Loucy (cell line): ENCODE measurements at regions not wholly inside any gene's neighbourhood (a gene's known extent, or its start where the extent isn't known, plus 50 kb on each side); places are given as distances from the start of the nearest gene placed in this dataset.

Source experiments
- EZH2phosphoT487 ChIP-seq: fragments of 200-600 bp; IDR thresholded peaks from 2 replicates; pipeline ENCODE4 v1.6.1; 2018; ENCODE audit warnings: antibody characterized with exemption, mild to moderate bottlenecking, moderate library complexity, borderline replicate concordance
- TF ChIP-seq, protein P1 (sequence below): fragments of 200-600 bp; sonication (generic); conservative IDR thresholded peaks from 2 replicates; pipeline ENCODE4 v1.5.1; 2014; ENCODE audit warnings: mild to moderate bottlenecking, antibody characterized with exemption, low read length

DNA sequence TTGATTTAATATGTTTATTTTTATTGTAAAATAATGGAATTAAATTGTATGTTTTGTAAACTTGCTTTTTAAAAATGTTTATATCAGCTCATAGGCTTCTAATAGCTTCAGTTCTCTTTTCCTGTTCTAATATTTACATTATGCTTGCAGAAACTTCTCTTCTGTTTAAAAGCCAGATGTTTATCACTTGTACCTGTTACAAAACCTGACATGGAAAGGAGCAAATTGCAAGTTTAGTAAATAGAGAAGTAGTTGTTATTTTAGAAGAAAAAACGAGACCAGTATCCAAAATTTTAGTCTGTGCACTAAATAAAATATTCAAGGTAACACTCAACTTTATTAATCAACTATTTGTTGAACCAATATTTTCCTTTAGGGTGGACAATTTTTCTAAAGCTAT lies 69.4 kb upstream of the GUCY1A1 start:
- TF ChIP-seq, protein P1, sequence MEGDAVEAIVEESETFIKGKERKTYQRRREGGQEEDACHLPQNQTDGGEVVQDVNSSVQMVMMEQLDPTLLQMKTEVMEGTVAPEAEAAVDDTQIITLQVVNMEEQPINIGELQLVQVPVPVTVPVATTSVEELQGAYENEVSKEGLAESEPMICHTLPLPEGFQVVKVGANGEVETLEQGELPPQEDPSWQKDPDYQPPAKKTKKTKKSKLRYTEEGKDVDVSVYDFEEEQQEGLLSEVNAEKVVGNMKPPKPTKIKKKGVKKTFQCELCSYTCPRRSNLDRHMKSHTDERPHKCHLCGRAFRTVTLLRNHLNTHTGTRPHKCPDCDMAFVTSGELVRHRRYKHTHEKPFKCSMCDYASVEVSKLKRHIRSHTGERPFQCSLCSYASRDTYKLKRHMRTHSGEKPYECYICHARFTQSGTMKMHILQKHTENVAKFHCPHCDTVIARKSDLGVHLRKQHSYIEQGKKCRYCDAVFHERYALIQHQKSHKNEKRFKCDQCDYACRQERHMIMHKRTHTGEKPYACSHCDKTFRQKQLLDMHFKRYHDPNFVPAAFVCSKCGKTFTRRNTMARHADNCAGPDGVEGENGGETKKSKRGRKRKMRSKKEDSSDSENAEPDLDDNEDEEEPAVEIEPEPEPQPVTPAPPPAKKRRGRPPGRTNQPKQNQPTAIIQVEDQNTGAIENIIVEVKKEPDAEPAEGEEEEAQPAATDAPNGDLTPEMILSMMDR = no peak
- TF ChIP-seq EZH2phosphoT487 = no peak
